H1 (cell line): ENCODE measurements at regions not wholly inside any gene's neighbourhood (a gene's known extent, or its start where the extent isn't known, plus 50 kb on each side); places are given as distances from the start of the nearest gene placed in this dataset.

Source experiments
- CTCF ChIA-PET: fragments of 300-600 bp; sonication (Branson Sonifier 250); formaldehyde crosslinking; loops from one replicate; lab custom pipeline; 2021; ENCODE audit not compliant: partially characterized antibody; lab: Charles Lee
- POLR2A ChIA-PET: fragments of 300-600 bp; sonication (Branson Sonifier 250); formaldehyde crosslinking; loops from one replicate; lab custom pipeline; 2021; ENCODE audit warnings: inconsistent platforms; ENCODE audit not compliant: partially characterized antibody; lab: Charles Lee
- DNase-seq, 2 experiments: peaks; one replicate each; pipeline versions ENCODE4 v3.0.0 to v3.0.0-alpha.2; 2010 to 2022; ENCODE audit warnings: low spot score in 2 of 2, low read depth in 1 of 2, mixed read lengths in 1 of 2
- FAIRE-seq: peaks from 2 replicates; lab custom pipeline; 2011; peaks lifted over from hg19 to GRCh38; lab: Jason Lieb, UNC
- H2AFZ ChIP-seq: 2 replicates; pipeline ENCODE4 v1.8.1; 2012; ENCODE audit warnings: low read length, inconsistent platforms
- H2AK5ac ChIP-seq: 2 replicates; pipeline ENCODE4 v1.6.1; 2013; ENCODE audit warnings: low read depth, low read length
- H2BK120ac ChIP-seq: replicated peaks from 2 replicates; pipeline ENCODE3; 2013; ENCODE audit warnings: low read depth, low read length, inconsistent platforms
- H2BK12ac ChIP-seq: 2 replicates; pipeline ENCODE4 v1.6.1; 2013; ENCODE audit warnings: low read depth, low read length
- H2BK15ac ChIP-seq: 2 replicates; pipeline ENCODE4 v1.6.1; 2013; ENCODE audit warnings: low read length
- H2BK20ac ChIP-seq: 2 replicates; pipeline ENCODE4 v1.6.1; 2013; ENCODE audit warnings: low read length
- H2BK5ac ChIP-seq: 2 replicates; pipeline ENCODE4 v1.6.1; 2013; ENCODE audit warnings: low read depth, low read length
- H3K14ac ChIP-seq: 2 replicates; pipeline ENCODE4 v1.6.1; 2013; ENCODE audit warnings: inconsistent platforms; ENCODE audit not compliant: insufficient read length
- H3K18ac ChIP-seq: 2 replicates; pipeline ENCODE4 v1.6.1; 2013; ENCODE audit warnings: low read length; ENCODE audit errors: extremely low read depth
- H3K23ac ChIP-seq: 2 replicates; pipeline ENCODE4 v1.6.1; 2013; ENCODE audit warnings: inconsistent platforms; ENCODE audit not compliant: insufficient read length
- H3K23me2 ChIP-seq: 2 replicates; pipeline ENCODE4 v1.6.1; 2013; ENCODE audit warnings: low read depth, low read length
- H3K27ac ChIP-seq: 2 replicates; pipeline ENCODE4 v1.6.1; 2011; ENCODE audit warnings: low read depth, low read length, inconsistent platforms
- H3K27me3 ChIP-seq, 4 experiments: replicated peaks in 1 of 4; 1 replicate in 1 of 4; 2 replicates in 3 of 4; pipeline versions ENCODE4 v1.6.1 to v1.8.1; 2011 to 2013; ENCODE audit warnings: low read length in 3 of 4, mild to moderate bottlenecking in 3 of 4, inconsistent platforms in 2 of 4, mixed read lengths in 2 of 4, moderate library complexity in 1 of 4; ENCODE audit not compliant: control insufficient read depth in 3 of 4, insufficient read depth in 3 of 4; ENCODE audit errors: extremely low read depth in 1 of 4
- H3K36me3 ChIP-seq, 4 experiments: 2 replicates each; pipeline versions ENCODE4 v1.6.1 to v1.8.1; 2011 to 2013; ENCODE audit warnings: mild to moderate bottlenecking in 4 of 4, low read length in 3 of 4, moderate library complexity in 2 of 4, control low read depth in 1 of 4, inconsistent platforms in 1 of 4; ENCODE audit not compliant: insufficient read depth in 4 of 4, control insufficient read depth in 2 of 4
- H3K4ac ChIP-seq: replicated peaks from 2 replicates; pipeline ENCODE3; 2013; ENCODE audit warnings: low read length, low read depth, mixed read lengths, inconsistent platforms; ENCODE audit not compliant: insufficient read length
- H3K4me1 ChIP-seq, 4 experiments: replicated peaks in 1 of 4; 1 replicate in 1 of 4; 2 replicates in 3 of 4; pipeline versions ENCODE4 v1.6.1 to v1.8.1; 2011 to 2013; ENCODE audit warnings: low read length in 3 of 4, inconsistent platforms in 2 of 4, mixed read lengths in 1 of 4; ENCODE audit not compliant: insufficient read depth in 4 of 4, control insufficient read depth in 3 of 4
- H3K4me2 ChIP-seq, 2 experiments: 2 replicates each; pipeline versions ENCODE4 v1.6.1 to v1.8.1; 2011 to 2013; ENCODE audit warnings: low read depth in 2 of 2, low read length in 2 of 2, control low read depth in 1 of 2, inconsistent platforms in 1 of 2, mild to moderate bottlenecking in 1 of 2; ENCODE audit not compliant: insufficient read depth in 1 of 2
- H3K4me3 ChIP-seq, 4 experiments: fragments of 200-600, 300-600 bp in 1 of 4; sonication (generic), shearing (Covaris generic), sonication (Bioruptor Twin) in 1 of 4; 2 replicates each; pipeline versions ENCODE4 v1.5.1 to v1.8.1; 2011 to 2016; ENCODE audit warnings: low read length in 4 of 4, low read depth in 3 of 4, control low read depth in 2 of 4, inconsistent platforms in 2 of 4, mild to moderate bottlenecking in 2 of 4, mixed read lengths in 1 of 4, moderate library complexity in 1 of 4; ENCODE audit not compliant: insufficient read depth in 2 of 4; ENCODE audit errors: extremely low read depth in 1 of 4
- H3K56ac ChIP-seq: replicated peaks from 2 replicates; pipeline ENCODE3; 2013; ENCODE audit warnings: low read depth, mild to moderate bottlenecking, mixed read lengths, low read length, inconsistent platforms; ENCODE audit not compliant: insufficient read length
- H3K79me1 ChIP-seq: 2 replicates; pipeline ENCODE4 v1.6.1; 2013; ENCODE audit warnings: low read depth, low read length, control low read depth
- H3K79me2 ChIP-seq, 2 experiments: 2 replicates each; pipeline versions ENCODE4 v1.6.1 to v1.8.1; 2012 to 2013; ENCODE audit warnings: low read length in 2 of 2, mild to moderate bottlenecking in 2 of 2, inconsistent platforms in 1 of 2; ENCODE audit not compliant: insufficient read depth in 2 of 2, control insufficient read depth in 1 of 2
- H3K9ac ChIP-seq, 4 experiments: replicated peaks in 1 of 4; 1 replicate in 1 of 4; 2 replicates in 3 of 4; pipeline versions ENCODE4 v1.6.1 to v1.8.1; 2011 to 2013; ENCODE audit warnings: low read depth in 3 of 4, low read length in 3 of 4, control low read depth in 2 of 4, mild to moderate bottlenecking in 2 of 4, moderate library complexity in 2 of 4, inconsistent platforms in 1 of 4; ENCODE audit errors: extremely low read depth in 1 of 4
- H3K9me3 ChIP-seq, 2 experiments: 2 replicates each; pipeline versions ENCODE4 v1.6.1 to v1.8.1; 2012 to 2013; ENCODE audit warnings: mild to moderate bottlenecking in 2 of 2, moderate library complexity in 2 of 2, control low read depth in 1 of 2, inconsistent platforms in 1 of 2, low read depth in 1 of 2, low read length in 1 of 2, mixed read lengths in 1 of 2; ENCODE audit not compliant: insufficient read depth in 2 of 2
- H4K20me1 ChIP-seq, 2 experiments: replicated peaks in 1 of 2; 2 replicates each; pipeline versions ENCODE3 to v1.8.1; 2011 to 2013; ENCODE audit warnings: inconsistent platforms in 2 of 2, low read length in 2 of 2, mild to moderate bottlenecking in 1 of 2; ENCODE audit not compliant: insufficient read depth in 2 of 2, control insufficient read depth in 1 of 2
- H4K5ac ChIP-seq: 2 replicates; pipeline ENCODE4 v1.6.1; 2013; ENCODE audit warnings: low read length, low read depth, mixed read lengths, inconsistent platforms; ENCODE audit not compliant: insufficient read length
- H4K8ac ChIP-seq: 2 replicates; pipeline ENCODE4 v1.8.0; 2013; ENCODE audit warnings: mild to moderate bottlenecking, moderate library complexity, low read length, inconsistent platforms; ENCODE audit not compliant: insufficient read depth; ENCODE audit errors: extremely low read depth
- H4K91ac ChIP-seq: replicated peaks from 2 replicates; pipeline ENCODE3; 2013; ENCODE audit warnings: low read length, mixed read lengths, inconsistent platforms; ENCODE audit not compliant: insufficient read length
- CBX5 ChIP-seq: fragments of 300-800, 300-1000 bp; sonication (generic); IDR thresholded peaks from 2 replicates; pipeline ENCODE4 v1.7.1; 2016; ENCODE audit warnings: antibody characterized with exemption, low read length, low read depth
- GTF2F1 ChIP-seq: IDR thresholded peaks from 2 replicates; pipeline ENCODE4 v1.6.1; 2012; ENCODE audit warnings: low read depth, low read length, improper control_type of control experiment, borderline replicate concordance
- SIX5 ChIP-seq: IDR thresholded peaks from 2 replicates; pipeline ENCODE4 v1.6.1; 2011; ENCODE audit warnings: mild to moderate bottlenecking, low read depth, low read length
- YY1 ChIP-seq: IDR thresholded peaks from 2 replicates; pipeline ENCODE4 v1.6.1; 2011; ENCODE audit warnings: low read depth, mild to moderate bottlenecking, low read length
- ZNF274 ChIP-seq: IDR thresholded peaks from 2 replicates; pipeline ENCODE4 v1.7.0; 2012; ENCODE audit warnings: low read length, borderline replicate concordance; ENCODE audit errors: extremely low read depth
- WGBS, 2 experiments: shearing (Covaris generic) in 1 of 2; methylation state at CpG; one replicate each; pipeline versions ENCODE4 v1.1.6 to v1.1.7; 2013 to 2015; ENCODE audit warnings: low lambda C conversion rate in 2 of 2, mixed read lengths in 2 of 2, inconsistent platforms in 1 of 2, low coverage in 1 of 2, missing lambda C conversion rate in 1 of 2; ENCODE audit not compliant: insufficient replicate concordance in 2 of 2, insufficient coverage in 1 of 2, insufficient read length in 1 of 2; ENCODE audit errors: extremely low coverage in 1 of 2, missing lambda C conversion rate in 1 of 2; 5-methylcytosine and 5-hydroxymethylcytosine counted together

DNA sequence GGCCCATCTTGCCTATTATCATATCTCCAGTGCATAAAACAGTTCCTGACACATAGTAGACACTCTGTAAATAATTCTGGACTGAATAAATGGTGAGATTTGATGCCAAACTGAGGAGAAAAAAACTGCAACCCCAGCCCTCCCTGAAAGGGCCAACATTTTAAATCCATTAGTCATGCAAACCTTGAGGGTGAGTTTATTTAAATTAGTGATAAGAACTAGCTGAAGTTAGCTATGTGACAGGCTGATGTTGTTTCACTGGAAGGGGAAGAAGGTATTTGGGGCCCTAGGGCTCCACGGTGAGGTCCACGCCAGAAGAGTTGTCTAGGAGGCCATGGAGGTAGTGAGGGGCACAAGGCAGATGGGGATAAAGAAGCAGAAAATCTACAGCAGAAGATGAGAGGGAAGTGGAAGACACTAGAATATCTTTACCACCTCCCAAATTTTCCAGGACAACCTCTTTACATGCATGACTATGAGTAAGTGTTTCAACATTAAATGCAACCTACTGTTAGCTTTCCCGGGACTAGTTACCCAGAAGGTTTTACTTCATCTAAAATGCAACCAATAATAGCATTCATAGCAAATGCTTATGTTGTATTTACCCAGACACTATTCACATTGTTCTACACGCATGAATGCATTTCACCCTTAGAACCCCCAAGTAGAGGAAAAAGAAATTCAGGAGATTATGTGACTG, 183.2 kb upstream of the LYZL1 start:
- ChIA-PET POLR2A (no interaction called here), CTCF (interaction anchor here (0.7 to 8.2 kb wide), 7 partner anchors 9 to 445 kb away, joined by 3 to 47 read pairs (median 3); no protein-coding TSS in a partner anchor)
- Histone ChIP-seq H2AK5ac (no peak overlapping the region), H3K23ac (no peak overlapping the region), H2BK20ac (no peak overlapping the region), H3K9ac (no peak overlapping the region), H2BK5ac (no peak overlapping the region), H4K20me1 (no peaks in the 10 kb centered on the region), H3K56ac (no peak overlapping the region), H3K79me2 (no peaks in the 10 kb centered on the region), H2BK12ac (no peak overlapping the region), H3K4me2 (no peak overlapping the region), H3K4me1 (no peaks in the 10 kb centered on the region), H4K5ac (no peak overlapping the region), H3K18ac (no peak overlapping the region), H3K4ac (no peak overlapping the region), H3K36me3 (no peaks in the 10 kb centered on the region), H4K8ac (no peak overlapping the region), H2BK120ac (no peak overlapping the region), H3K14ac (no peak overlapping the region), H3K9me3 (no peaks in the 10 kb centered on the region), H2AFZ (no peak overlapping the region), H4K91ac (no peak overlapping the region), H3K27me3 (no peaks in the 10 kb centered on the region), H3K79me1 (no peaks in the 10 kb centered on the region), H2BK15ac (no peak overlapping the region), H3K27ac (no peak overlapping the region), H3K23me2 (no peaks in the 10 kb centered on the region), H3K4me3 (no peak overlapping the region)
- no peak for DNase-seq
- FAIRE-seq: no peak
- 90% methylated on average over 4 of the region's 4 CpGs; no CpG with 5 or more reads in 1 of the 2 experiments for WGBS, 2 experiments
- no peak for TF ChIP-seq GTF2F1
- TF ChIP-seq YY1: no peak
- TF ChIP-seq CBX5: no peak
- no peak for TF ChIP-seq SIX5
- TF ChIP-seq ZNF274: no peak
